ENCODE measurements at regions not wholly inside any gene's neighbourhood (a gene's known extent, or its start where the extent isn't known, plus 50 kb on each side); places are given as distances from the start of the nearest gene placed in this dataset.
"Not testable (repeated sequence)": the region's sequence is repeated elsewhere in the genome, so short reads cannot be mapped to it uniquely, and the experiment has no call there.

GRCh38 chr2:199131136-199131655 lies 326.5 kb downstream of the SATB2 start:
- FAIRE-seq = no peak

GRCh38 chr2:199130501-199130900 lies 327.2 kb downstream of the SATB2 start:
- no peak for FAIRE-seq

- no peak for FAIRE-seq
These were observed 329.1 kb downstream of the SATB2 start for GRCh38 chr2:199128476-199129229.

GRCh38 chr2:199119796-199120195 lies 337.9 kb downstream of the SATB2 start:
- FAIRE-seq = no peak

GRCh38 chr2:199118673-199119112 lies 339.0 kb downstream of the SATB2 start:
- no peak for FAIRE-seq

- FAIRE-seq = no peak
These were observed 342.6 kb downstream of the SATB2 start for GRCh38 chr2:199115169-199115568.

GRCh38 chr2:199113111-199113510 lies 344.6 kb downstream of the SATB2 start:
- no peak for FAIRE-seq

GRCh38 chr2:199111458-199111857 lies 346.3 kb downstream of the SATB2 start:
- FAIRE-seq = no peak

GRCh38 chr2:199108056-199108455 lies 349.7 kb downstream of the SATB2 start:
- no peak for FAIRE-seq

- no peak for FAIRE-seq
These were observed 351.9 kb downstream of the SATB2 start for GRCh38 chr2:199105826-199106225.

- FAIRE-seq = no peak
These were observed 356.3 kb downstream of the SATB2 start for GRCh38 chr2:199101487-199101886.

GRCh38 chr2:199100326-199101110 lies 357.2 kb downstream of the SATB2 start:
- no peak for FAIRE-seq

- FAIRE-seq = no peak
These were observed 365.3 kb downstream of the SATB2 start for GRCh38 chr2:199092419-199092818.

- FAIRE-seq = no peak
These were observed 372.5 kb downstream of the SATB2 start for GRCh38 chr2:199085261-199085660.

GRCh38 chr2:199070322-199070949 lies 387.3 kb downstream of the SATB2 start:
- FAIRE-seq = no peak

GRCh38 chr2:199064201-199064600 lies 393.5 kb downstream of the SATB2 start:
- no peak for FAIRE-seq

GRCh38 chr2:199057936-199058335 lies 399.8 kb downstream of the SATB2 start:
- FAIRE-seq = no peak

- FAIRE-seq = no peak
These were observed 402.4 kb downstream of the SATB2 start for GRCh38 chr2:199055336-199055735.

- no peak for FAIRE-seq
These were observed 414.9 kb downstream of the SATB2 start for GRCh38 chr2:199042660-199043379.

GRCh38 chr2:199040522-199040921 lies 417.2 kb downstream of the SATB2 start:
- no peak for FAIRE-seq

- not testable (repeated sequence) for FAIRE-seq
These were observed 424.0 kb downstream of the SATB2 start for GRCh38 chr2:199033761-199034160.

GRCh38 chr2:199025146-199025545 lies 432.6 kb downstream of the SATB2 start:
- FAIRE-seq = no peak

GRCh38 chr2:199024224-199024623 lies 433.5 kb downstream of the SATB2 start:
- no peak for FAIRE-seq
